Spleen (tissue), 7 donors: ENCODE measurements at regions not wholly inside any gene's neighbourhood (a gene's known extent, or its start where the extent isn't known, plus 50 kb on each side); places are given as distances from the start of the nearest gene placed in this dataset.

Experiments
- POLR2A ChIP-seq, 3 donors: fragments of 450-650 bp; IDR thresholded peaks; one replicate each; pipeline ENCODE4 v1.5.1; 2017; ENCODE audit warnings: antibody characterized with exemption in 3 of 3, mild to moderate bottlenecking in 1 of 3
- POLR2AphosphoS5 ChIP-seq, 3 donors: sonication (generic); formaldehyde crosslinking; IDR thresholded peaks; one replicate each; pipeline ENCODE4 v1.5.1; 2017; ENCODE audit warnings: antibody characterized with exemption in 3 of 3
- TF ChIP-seq, protein P1 (sequence below), 11 experiments: fragments of 200-600 bp in 7 of 11; fragments of 450-650 bp in 4 of 11; sonication (generic) in 4 of 11; IDR thresholded peaks in 8 of 11; conservative IDR thresholded peaks in 3 of 11; 1 replicate in 7 of 11; 2 replicates in 4 of 11; pipeline versions ENCODE4 v1.4.0 to v1.8.0; 2016 to 2021; ENCODE audit warnings: antibody characterized with exemption in 11 of 11, inconsistent platforms in 4 of 11, mild to moderate bottlenecking in 1 of 11
- donor health status: DM: no; HTN: no; CAD: no; lungs with moderate emphysema.
- donor health status: DM: no; HTN: no; CAD: no.
- donor health status: DM: no; HTN: no; CAD: no.

DNA sequence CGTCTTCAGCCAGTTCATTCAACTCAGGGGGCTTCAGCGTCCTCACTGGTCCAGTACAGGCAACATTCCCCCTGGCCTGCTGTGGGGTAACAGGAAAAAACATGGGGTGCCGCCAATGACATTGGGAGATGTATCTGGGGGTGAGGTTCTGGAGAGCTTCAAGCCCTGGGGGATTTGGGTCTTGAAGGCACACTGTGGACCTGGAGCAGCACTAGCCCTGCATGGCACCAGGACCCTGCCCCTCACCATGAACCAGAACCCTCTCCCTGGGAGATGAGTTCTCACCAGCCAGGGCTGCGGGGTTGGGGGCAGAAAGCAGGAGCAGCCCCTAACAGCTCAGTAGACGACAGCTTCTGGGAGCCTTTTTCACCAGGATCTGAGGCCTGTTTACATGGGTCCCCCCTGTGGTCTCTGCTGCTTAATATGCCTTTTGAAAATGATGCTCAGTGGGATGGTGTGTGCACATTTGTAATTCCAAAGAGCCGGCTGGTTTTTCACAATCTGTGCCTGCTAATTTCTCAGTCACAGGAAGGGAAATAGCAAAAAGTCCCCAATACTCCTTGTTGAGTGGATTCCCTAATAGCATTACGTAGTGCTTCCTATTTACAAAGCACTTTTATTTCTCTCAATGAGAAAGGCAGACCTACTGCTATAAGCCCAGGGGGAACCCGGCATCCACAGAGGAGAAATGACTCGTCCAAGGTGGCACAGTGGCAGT lies 509.5 kb downstream of the RPS24 start:
- TF ChIP-seq POLR2A (IDR thresholded peaks at IDR 0.05) (no peak), POLR2AphosphoS5 (IDR thresholded peaks at IDR 0.05) (no peak)
- TF ChIP-seq, protein P1, sequence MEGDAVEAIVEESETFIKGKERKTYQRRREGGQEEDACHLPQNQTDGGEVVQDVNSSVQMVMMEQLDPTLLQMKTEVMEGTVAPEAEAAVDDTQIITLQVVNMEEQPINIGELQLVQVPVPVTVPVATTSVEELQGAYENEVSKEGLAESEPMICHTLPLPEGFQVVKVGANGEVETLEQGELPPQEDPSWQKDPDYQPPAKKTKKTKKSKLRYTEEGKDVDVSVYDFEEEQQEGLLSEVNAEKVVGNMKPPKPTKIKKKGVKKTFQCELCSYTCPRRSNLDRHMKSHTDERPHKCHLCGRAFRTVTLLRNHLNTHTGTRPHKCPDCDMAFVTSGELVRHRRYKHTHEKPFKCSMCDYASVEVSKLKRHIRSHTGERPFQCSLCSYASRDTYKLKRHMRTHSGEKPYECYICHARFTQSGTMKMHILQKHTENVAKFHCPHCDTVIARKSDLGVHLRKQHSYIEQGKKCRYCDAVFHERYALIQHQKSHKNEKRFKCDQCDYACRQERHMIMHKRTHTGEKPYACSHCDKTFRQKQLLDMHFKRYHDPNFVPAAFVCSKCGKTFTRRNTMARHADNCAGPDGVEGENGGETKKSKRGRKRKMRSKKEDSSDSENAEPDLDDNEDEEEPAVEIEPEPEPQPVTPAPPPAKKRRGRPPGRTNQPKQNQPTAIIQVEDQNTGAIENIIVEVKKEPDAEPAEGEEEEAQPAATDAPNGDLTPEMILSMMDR (IDR thresholded peaks at IDR 0.05 in 8 of 11, conservative IDR thresholded peaks at IDR 0.05 in 3 of 11) = no peak
